ENCODE measurements at regions not wholly inside any gene's neighbourhood (a gene's known extent, or its start where the extent isn't known, plus 50 kb on each side); places are given as distances from the start of the nearest gene placed in this dataset.
"Not testable (repeated sequence)": the region's sequence is repeated elsewhere in the genome, so short reads cannot be mapped to it uniquely, and the experiment has no call there.

GRCh38 chr4:30868111-30868895 lies 148.1 kb downstream of the PCDH7 start:
- H3K4me3 ChIP-seq (ENCODE audit: low read length): no peak overlapping the region
- no peak for DNase-seq (ENCODE audit: low read depth)
- no peak for TF ChIP-seq CTCF (conservative IDR thresholded peaks at IDR 0.05; ENCODE audit: low read length)

GRCh38 chr4:30869387-30869786 lies 149.2 kb downstream of the PCDH7 start:
- not testable (repeated sequence) for DNase-seq (ENCODE audit: low read depth); H3K4me3 ChIP-seq (ENCODE audit: low read length)

- no peak for DNase-seq (ENCODE audit: low read depth)
- no peak overlapping the region for H3K4me3 ChIP-seq (ENCODE audit: low read length)
- TF ChIP-seq CTCF (conservative IDR thresholded peaks at IDR 0.05; ENCODE audit: low read length): no peak
These were observed 150.3 kb downstream of the PCDH7 start for GRCh38 chr4:30870513-30870912.

- H3K4me3 ChIP-seq (ENCODE audit: low read length): no peak overlapping the region
- no peak for TF ChIP-seq CTCF (conservative IDR thresholded peaks at IDR 0.05; ENCODE audit: low read length)
- DNase-seq (ENCODE audit: low read depth): no peak
These were observed 155.6 kb downstream of the PCDH7 start for GRCh38 chr4:30875658-30876269.

- TF ChIP-seq CTCF (conservative IDR thresholded peaks at IDR 0.05; ENCODE audit: low read length): no peak
- DNase-seq (ENCODE audit: low read depth): no peak
- H3K4me3 ChIP-seq (ENCODE audit: low read length): no peak overlapping the region
These were observed 159.9 kb downstream of the PCDH7 start for GRCh38 chr4:30879855-30880598.

GRCh38 chr4:30881985-30882384 lies 161.8 kb downstream of the PCDH7 start:
- DNase-seq (ENCODE audit: low read depth): no peak
- no peak for TF ChIP-seq CTCF (conservative IDR thresholded peaks at IDR 0.05; ENCODE audit: low read length)
- no peak overlapping the region for H3K4me3 ChIP-seq (ENCODE audit: low read length)

GRCh38 chr4:30882443-30882842 lies 162.3 kb downstream of the PCDH7 start:
- no peak for DNase-seq (ENCODE audit: low read depth)
- TF ChIP-seq CTCF (conservative IDR thresholded peaks at IDR 0.05; ENCODE audit: low read length): no peak
- no peak overlapping the region for H3K4me3 ChIP-seq (ENCODE audit: low read length)
